ENCODE measurements at regions not wholly inside any gene's neighbourhood (a gene's known extent, or its start where the extent isn't known, plus 50 kb on each side); places are given as distances from the start of the nearest gene placed in this dataset.
A peak's percentile ranks its signal among the peaks of the same experiment; 100 is the strongest.

DNA sequence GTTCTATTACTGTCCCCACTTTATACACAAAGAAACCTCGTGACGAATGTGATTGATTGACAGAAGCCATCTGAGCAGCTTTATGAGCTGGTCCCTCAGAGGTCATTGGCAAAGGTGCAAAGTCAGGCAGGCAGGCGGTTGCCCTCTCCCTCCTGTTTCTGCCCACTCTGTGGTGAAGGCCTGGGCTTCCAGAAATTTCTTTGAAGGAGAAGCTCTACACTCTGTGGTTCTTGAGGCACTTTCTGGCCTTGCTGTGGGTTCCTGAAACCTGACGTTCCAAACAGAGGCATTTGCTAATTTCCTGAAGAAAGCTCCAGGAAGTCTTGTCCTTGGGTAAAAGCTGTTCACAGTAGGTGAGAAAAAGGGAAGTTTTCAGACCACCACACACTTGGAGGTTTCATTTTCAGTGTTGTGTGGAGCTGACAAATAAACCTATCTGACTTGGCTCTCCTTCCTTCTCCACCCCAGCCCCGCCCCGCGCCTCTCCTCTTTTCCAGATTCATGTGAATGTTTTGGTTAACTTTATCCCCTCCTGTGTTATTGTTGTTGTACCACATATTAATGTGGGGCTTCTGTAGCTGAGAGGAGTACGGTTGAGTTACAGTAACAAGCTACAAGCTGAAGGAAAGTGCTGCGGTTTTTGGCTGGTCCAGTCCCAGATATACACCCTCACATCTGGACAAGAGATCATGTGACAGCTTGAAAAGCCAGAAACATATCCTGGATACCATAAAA, 274.1 kb downstream of the CLIC5 start:
- peak; percentile 37 for DNase-seq (ENCODE audit: low spot score)

DNA sequence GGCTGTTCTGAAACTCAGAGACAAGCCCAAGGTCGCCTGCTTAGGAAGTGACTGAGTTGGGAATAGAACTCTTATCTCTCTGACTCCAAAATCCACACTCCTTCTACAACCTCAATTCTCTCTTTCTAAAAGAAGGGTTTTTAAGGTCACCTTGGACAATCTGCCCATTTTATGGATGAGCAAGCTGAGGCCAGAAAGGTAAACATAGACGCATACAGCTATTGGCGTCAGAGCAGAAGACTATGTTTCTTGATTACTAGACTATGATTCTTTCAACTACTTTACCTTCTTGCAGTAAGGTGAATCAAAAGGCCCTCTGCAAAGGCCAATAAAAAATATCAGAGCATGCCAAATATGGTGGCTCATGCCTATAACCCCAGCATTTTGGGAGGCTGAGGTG, 276.6 kb downstream of the CLIC5 start:
- no peak for DNase-seq (ENCODE audit: low spot score)

DNA sequence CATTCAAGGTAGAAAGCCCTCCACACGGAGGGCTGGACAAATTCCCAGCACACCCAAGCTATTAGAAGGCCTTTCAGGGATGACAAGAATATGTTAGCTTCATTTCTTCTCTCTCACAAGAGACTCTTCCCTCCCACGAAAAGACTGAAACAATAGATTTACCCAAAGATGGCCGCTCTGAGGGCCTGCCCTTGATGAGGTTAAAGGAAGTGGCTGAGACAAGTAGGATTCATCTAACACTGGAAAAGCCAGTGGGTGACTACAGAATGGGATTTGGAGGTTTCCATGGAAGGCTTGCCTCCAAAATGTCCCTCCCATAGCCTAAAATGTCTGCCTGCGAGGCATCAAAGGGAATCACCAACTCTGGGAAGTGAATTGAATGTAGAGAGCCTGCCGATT, 277.6 kb downstream of the CLIC5 start:
- no peak for DNase-seq (ENCODE audit: low spot score)

DNA sequence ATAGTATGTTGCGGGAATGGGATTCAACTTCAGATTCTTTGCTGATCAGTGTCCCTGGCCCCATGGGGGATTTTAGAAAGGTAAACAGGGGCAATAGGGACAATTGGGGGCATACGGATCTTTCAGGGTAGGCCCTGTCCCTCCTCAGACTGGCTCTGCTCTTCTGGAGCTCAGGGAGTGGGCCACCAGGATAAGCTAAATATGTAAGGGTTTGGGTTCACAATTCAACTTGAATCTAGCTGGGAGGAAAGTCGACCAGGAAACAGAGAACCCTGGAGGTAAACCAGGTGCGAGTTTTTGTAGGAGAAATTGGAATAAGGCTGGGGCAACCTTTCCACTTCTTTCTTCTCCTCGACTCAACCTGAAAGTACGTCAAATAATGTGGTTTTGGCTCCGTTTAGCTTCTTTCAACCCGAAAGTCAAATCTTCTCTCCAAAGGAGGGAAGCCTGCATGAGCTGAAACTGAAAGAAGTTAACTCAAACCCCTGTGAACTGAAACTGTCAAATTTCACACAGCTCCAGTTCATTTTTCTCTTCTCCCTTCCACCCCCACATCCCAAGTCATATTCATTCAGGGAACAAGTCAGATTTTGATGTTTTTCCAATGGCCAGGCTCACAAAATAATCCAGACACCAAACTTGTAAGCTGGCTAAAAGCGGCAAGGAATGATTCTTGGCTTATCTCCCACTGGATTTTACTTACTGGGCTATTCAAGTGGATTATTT, 278.2 kb downstream of the CLIC5 start:
- DNase-seq (ENCODE audit: low spot score), result peak; percentile 22

DNA sequence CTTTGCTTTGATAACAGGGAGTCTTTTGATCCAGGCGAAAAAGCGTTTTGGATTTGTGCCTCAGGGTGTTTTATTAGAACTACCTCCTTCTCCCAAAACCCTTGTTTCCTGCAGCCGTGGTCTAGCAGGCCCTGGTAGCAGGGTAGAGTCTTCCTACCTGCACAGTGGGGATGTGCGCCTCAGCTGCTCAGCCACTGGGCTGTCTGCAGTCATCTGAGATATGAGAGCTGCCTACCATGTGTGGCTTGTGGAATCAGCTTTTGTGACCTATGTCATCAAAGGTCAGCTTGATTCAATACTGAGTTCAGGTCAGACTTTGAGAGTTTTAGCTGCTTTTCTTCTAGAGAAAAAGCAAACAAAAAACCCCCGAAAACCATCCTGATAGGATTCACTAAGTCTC, 279.5 kb downstream of the CLIC5 start:
- no peak for DNase-seq (ENCODE audit: low spot score)

DNA sequence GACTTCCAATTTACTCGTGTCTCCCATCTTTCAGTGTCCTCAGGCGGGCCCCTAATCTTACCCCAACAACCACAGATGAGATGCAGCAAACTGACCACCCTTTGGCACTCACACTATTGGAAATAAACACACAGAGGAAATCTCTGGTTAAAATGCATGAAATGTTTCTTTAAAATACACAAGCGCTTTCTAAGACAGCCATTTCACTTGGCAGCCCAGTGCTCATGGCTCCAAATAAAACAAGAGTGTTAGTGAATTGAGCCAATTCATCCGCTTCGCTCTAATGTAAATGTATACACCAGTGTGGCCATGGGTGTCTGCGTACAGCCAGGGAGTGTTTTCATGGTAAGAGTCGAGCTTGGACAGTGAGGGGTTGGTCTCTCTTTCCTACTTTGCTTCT, 282.9 kb downstream of the CLIC5 start:
- no peak for DNase-seq (ENCODE audit: low spot score)

DNA sequence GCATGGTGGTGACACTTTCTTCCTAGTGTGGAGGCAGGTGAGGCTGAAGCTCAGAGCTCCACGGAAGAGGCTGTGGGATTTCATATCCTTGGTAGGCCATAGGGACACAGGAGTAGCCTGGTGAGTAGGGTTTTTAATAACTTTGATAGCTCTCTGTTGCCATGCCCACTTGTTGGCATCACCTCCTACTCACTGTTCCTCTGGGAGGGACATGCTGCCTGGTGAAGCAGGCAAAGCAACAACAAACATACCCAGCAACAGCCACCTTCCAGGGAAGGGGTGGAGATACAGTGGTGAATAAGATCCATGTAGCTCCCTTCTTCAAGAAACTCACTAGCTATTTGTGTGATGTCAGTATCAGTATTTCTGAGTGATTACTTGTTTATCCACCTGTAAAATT, 285.4 kb downstream of the CLIC5 start:
- DNase-seq (ENCODE audit: low spot score), result no peak

DNA sequence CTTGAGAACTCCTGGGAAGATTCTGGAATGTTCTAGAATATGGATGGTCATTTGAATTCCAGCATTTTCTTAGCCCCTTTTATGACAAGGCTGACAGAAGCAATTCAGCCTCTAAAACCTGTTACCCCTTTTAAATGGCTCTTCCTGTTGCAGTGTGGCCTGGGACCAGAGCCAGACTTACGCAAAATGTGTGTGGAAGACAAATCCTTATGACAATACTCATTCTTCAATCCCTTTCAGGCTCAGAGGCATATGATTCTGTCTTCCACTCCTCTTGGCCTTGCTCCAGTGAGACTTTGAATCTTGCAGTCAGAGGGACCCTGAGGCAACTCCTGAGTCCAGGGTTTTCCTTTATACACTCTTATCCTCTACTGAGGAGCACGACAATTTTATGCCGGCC, 287.0 kb downstream of the CLIC5 start:
- no peak for DNase-seq (ENCODE audit: low spot score)

DNA sequence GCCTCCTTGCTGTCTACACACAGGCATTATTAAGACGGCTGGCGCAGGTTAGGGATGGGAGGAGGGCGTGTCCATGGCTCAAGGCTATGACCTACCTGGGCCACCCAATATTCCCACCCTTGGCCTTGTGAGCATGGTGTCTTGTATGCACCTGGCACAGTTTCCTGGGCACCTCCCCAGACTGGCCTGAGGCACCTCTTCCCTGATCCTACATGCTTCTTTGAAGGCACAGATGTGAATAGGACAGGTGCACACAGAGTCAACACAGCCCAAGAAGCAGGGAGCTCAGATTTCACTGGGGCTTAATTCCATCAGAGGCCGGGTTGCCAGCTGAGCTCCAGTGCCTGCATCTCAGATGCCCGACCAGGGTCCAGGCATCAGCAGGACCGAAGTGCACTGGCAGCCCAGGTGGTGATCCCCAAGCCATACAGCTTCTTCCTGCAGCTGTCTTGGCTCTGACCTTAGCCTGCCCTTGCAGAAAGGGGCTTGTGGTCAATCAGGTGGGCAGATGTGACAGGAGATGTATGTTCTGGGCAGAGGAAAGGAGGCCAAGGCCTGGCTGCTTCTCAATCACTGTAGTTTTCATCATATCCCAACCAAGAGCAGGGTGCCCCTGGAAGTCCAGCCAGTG, 287.7 kb downstream of the CLIC5 start:
- no peak for DNase-seq (ENCODE audit: low spot score)

DNA sequence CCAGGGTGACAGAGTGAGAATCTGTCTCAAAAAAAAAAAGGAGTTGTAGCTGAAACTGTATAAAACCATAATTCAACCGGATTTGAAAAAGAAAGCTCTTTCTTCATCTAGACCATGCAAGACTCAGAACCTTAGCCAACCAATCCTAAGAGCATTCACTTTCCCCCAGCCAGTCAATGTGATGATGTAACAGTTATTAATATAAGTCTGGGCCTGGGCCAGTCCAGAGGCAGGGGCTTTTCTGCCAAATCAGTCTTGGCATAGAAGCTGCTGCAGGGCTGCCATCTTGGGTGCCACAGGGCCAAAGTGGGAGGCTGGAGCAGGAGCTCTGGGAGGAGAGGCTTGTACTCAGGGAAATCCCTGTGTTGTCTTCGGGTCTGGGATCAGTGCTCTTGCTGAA, 288.4 kb downstream of the CLIC5 start:
- DNase-seq (ENCODE audit: low spot score), result no peak

DNA sequence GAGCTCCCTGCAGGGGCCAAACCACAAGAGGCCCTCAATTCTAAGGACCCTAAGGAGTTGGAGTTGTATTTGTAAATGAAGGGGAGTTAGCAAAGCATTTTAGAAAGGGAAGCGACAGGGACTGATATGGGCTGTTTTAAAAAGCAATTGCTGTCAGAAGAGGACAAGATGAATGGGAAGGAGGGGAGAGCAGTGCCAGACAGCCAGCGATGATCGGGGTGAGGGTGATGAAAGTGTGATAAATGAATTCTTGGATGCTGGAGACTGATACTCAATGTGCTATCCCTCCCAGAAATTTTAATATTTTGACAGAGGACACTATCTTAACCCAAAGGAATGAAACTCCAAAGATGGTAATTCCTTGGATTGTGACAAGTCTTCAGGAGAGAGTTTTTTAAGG, 289.2 kb downstream of the CLIC5 start:
- no peak for DNase-seq (ENCODE audit: low spot score)

DNA sequence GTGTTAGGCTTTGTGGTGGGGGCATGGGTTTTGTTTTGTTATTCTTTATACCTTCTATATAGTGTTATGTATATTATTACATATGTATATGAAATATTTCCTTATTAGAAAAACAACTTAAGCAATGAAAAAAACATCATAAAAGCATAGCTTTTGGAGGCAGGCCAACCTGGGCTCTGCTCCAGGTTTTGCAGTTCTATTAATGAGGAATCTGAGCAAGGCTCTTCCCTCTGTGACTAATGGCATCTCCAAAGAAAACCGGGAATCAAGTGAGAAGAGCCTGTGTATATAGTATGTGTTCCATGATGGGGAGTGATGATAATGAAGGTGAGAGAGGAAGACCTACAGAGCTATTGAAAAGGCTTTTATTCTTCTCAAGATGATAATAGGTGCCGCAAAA, 291.1 kb downstream of the CLIC5 start:
- no peak for DNase-seq (ENCODE audit: low spot score)

DNA sequence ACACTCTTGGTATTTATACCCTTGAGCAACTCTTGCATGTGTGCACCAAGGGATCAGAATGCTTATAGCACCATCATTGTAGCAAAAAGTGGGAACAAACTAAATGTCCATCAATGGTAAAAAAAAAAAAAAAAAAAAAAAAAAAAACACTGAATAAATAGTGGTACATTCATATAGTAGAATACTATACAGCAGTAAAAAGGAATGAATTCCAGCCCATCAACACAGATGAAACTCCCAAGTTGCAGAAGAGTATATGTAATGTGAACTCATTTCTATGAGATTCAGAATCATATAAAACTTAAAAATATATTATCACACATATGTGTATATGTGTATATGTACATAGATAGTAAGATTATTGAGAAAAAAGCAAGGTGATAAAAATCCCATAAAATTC, 291.6 kb downstream of the CLIC5 start:
- DNase-seq (ENCODE audit: low spot score), result no peak

DNA sequence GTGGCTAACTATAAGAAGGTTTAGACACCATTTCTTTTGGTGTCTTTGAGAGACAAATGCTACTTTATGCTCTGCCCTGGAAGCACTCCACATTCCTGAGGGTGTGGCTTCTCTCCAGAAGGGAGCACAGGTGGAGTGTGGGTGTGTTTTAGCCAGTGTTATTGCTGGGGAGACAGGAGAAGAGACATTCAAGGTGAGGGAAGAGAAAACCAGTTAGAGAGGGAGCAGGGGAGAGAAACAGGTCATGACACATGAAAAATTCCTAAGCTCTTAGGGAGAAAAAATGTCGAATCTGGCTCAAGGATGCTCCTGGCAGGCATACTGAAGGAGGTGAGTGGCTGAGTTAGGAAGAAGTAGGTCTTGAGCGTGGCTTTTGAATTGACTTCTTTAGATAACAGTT, 292.8 kb downstream of the CLIC5 start:
- no peak for DNase-seq (ENCODE audit: low spot score)

DNA sequence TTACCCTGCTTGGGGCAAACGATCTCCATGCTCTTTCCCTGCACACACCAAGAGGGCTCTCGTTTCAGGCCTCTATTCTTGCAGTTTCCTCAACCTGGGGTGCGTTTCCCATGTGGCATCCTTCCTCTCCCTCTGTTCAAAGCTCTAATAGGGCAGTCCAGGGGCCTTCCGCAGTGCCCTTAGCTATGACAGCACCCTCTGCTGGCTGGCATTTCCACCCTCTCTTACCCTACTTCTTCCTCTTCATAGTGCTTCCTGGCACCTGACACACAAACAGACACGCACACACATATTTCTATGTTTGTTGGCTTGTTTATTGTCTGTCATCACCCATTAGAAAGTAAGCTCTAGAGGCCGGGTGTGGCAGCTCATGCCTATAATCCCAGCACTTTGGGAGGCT, 294.0 kb downstream of the CLIC5 start:
- no peak for DNase-seq (ENCODE audit: low spot score)

DNA sequence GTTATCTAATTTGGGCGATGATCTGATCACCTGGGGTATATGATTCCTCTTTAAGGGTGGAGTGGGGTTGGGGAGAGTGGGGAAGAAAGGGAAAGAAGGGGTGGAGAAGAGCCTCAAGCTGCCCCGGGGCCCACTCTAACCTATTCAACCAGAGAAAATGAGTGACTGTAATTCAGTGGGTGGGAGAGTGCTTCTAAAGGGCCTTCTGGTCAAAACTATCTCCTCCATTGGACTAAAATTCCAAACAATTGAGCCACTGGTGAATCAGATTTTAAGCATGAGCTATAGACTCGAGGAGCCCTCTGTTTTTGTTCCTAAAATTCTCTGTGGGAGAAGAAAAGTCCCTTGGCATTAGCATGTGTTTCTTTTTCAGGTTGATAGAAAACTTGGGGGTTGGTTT, 296.8 kb downstream of the CLIC5 start:
- no peak for DNase-seq (ENCODE audit: low spot score)

DNA sequence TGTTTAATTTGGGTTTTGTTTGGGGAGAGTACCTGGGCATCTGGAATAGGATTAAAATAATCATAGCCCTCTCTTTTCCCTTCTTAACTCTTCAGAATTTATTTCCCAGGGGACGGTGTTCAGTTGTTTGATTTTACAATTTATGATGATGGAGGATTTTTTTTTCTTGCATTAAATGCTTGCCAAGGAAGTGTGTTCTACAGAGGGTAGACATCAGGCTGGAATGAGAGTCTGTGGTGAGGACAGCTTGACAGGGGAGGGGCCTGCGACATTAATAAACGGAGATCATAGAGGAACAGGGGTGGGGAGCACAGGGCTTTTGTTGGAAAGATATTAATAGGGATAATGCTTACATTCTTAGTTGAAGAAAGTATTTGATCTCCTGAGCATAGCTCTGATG, 297.5 kb downstream of the CLIC5 start:
- no peak for DNase-seq (ENCODE audit: low spot score)

DNA sequence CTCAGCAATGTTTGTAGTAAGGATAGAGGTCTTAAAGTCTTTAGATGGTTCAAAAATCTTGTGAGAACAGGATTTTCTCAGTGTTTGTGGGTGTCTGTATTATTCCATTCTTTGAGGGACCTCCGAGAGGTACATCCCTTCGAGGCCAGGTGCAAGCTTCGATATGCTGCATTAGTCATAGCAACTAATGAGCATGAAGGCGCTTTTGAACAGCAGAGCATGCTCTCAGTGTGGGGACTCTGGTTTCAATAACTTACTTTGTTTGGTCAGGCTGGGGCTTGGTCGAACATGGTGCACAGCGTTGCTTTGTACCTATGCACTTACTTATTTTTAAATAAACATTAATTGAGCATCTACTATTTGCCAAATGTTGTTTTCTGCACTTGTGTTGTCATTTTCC, 297.9 kb downstream of the CLIC5 start:
- no peak for DNase-seq (ENCODE audit: low spot score)

DNA sequence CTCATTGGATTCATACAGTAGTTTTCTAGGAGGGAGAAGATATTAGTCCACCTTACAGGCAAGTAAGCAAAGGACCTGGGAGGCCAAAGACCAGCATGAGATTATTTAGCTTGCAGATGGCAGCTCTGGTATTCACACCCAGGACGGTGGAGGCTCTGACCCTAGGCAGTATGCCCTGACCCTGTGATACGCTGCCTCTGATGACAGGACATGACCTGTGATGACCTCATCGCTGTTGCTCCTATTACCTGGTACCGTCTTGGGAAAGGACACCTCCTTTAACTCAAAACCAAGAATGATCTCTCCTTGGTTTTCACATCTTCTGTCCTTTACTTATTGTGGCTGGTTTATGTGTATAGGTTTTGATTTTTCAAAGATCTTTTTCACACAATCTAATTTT, 298.6 kb downstream of the CLIC5 start:
- no peak for DNase-seq (ENCODE audit: low spot score)

DNA sequence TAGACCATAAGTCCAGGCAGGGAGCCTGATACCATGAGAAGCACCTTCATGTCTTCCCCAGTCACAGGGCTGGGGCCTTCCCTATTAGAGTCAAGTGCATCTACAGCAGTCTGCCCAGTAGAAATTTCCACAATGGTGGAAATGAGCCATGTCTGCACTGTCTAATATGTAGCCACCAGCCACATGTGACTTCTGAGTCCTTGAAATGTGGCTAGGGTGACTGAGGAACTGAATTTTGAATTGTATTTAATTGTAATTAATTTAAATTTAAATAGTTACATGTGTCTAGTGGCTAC, 300.2 kb downstream of the CLIC5 start:
- no peak for DNase-seq (ENCODE audit: low spot score)

DNA sequence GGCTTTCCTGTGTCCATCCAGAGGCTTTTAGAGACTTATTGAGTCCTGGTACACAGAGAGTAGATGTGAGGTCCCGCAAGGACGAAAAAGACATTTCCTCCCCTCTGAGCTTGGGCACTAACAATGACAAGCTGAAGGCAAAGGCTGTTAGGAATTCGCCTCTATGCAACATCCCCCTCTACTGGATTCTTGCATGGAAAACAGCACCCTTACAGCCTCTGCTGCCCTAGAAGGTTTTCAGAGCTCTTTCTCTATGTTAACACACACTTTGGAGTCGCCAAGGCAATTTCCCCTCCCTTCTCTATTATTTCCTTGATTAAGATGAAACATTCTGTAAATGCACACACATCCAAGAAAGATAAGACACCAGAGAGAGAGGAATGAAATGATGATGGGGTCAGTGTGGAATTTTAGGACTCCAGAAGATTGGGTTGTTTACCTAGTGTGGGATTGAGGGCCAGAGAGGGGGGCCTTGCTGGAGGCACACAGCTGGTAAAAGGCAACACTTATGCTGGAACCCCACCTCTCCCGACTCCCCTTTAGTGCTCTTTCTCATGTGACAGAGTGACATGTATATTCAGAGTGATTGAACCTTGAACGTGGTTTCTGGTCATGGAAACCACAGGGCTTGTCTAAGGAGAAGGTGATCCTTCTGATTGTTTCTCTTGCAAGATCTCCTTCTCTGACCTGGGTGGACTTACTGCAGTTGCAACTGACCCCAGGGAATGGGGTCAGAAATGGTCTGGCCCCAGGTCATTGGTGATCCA, 300.7 kb downstream of the CLIC5 start:
- DNase-seq (ENCODE audit: low spot score), result peak; percentile 77

DNA sequence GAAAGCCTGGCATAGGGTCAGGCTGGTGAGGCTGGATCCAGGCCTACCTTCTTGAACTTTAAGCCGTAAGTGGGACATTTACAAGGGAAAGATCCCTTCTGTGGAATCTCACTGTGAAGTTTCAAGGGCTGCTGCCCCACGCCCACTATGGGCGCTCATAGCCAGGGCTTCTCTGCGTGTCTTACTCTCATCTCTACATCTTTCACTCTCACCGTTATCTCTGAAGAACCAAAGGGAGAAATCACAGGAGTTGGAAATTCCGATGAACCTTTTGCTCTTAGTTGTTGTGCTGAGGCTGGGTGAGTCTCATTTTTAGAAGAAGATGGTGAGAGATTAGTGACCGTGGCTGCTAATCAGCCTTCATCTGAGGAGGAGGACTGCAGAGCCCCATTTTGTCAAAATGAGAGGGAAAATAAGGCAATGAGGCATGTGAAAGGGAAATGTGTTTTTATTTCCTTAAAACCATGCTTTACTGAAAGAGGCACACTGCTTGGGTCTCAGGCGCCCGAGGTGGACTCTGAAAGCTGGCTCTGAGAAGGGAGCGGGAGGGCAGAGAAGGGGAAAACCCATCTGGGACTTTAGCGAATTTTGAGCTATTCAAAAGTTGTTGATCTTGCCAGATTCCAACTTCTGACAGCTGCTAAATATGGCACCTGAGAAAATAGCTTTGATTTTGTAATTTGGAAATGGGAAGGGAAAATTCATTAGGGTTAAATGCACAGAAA, 301.5 kb downstream of the CLIC5 start:
- DNase-seq (ENCODE audit: low spot score), result no peak

All from putamen (tissue), 1 donor.